Left ventricle myocardium inferior (tissue), 1 donor: ENCODE measurements at regions not wholly inside any gene's neighbourhood (a gene's known extent, or its start where the extent isn't known, plus 50 kb on each side); places are given as distances from the start of the nearest gene placed in this dataset.

Source experiments
- DNase-seq: peaks from one replicate; pipeline ENCODE4 v3.0.0-alpha.2; 2020
- H3K27ac ChIP-seq: fragments of 200-600 bp; replicated peaks from 2 replicates; pipeline ENCODE4 v1.8.0; 2021
- H3K27me3 ChIP-seq: fragments of 200-600 bp; 2 replicates; pipeline ENCODE4 v1.8.0; 2021; ENCODE audit warnings: low read depth
- H3K36me3 ChIP-seq: fragments of 200-600 bp; 2 replicates; pipeline ENCODE4 v1.8.0; 2021
- H3K4me1 ChIP-seq: fragments of 200-600 bp; 2 replicates; pipeline ENCODE4 v1.8.0; 2021
- H3K4me3 ChIP-seq: fragments of 200-600 bp; 2 replicates; pipeline ENCODE4 v1.8.0; 2021; ENCODE audit warnings: mild to moderate bottlenecking, moderate library complexity
- H3K9me3 ChIP-seq: fragments of 200-600 bp; replicated peaks from 2 replicates; pipeline ENCODE4 v1.8.0; 2021
- CTCF ChIP-seq: fragments of 200-600 bp; IDR thresholded peaks from 2 replicates; pipeline ENCODE4 v1.8.0; 2021; ENCODE audit warnings: antibody characterized with exemption, mild to moderate bottlenecking, borderline replicate concordance
- intact Hi-C: fragments of 100-400 bp; cut with micrococcal nuclease; formaldehyde crosslinking; loops from one replicate; pipeline ENCODE4 v1.11.0; 2022
- donor health status: DM: no; HTN: yes; CAD: no; lungs with severe emphysema.

- intact Hi-C loops, result no loop called here
- no peak for TF ChIP-seq CTCF
- peaks cover 3% of the 10 kb centered on the region for H3K27me3 ChIP-seq
- H3K4me3 ChIP-seq, result no peak overlapping the region
- no peaks in the 10 kb centered on the region for H3K4me1 ChIP-seq
- DNase-seq, result no peak
- H3K9me3 ChIP-seq, result peaks cover 25% of the 10 kb centered on the region
- H3K36me3 ChIP-seq, result no peaks in the 10 kb centered on the region
- H3K27ac ChIP-seq, result no peak overlapping the region
Observed at GRCh38 chr4:146004730-146005129, 66.1 kb upstream of the ZNF827 start.

GRCh38 chr4:145988628-145989027 lies 50.0 kb upstream of the ZNF827 start:
- Histone ChIP-seq H3K9me3 (no peaks in the 10 kb centered on the region), H3K4me3 (no peak overlapping the region), H3K4me1 (peaks cover 2% of the 10 kb centered on the region), H3K27ac (no peak overlapping the region), H3K27me3 (no peaks in the 10 kb centered on the region), H3K36me3 (no peaks in the 10 kb centered on the region)
- intact Hi-C loops, result no loop called here
- TF ChIP-seq CTCF, result no peak
- no peak for DNase-seq
